ENCODE measurements at regions not wholly inside any gene's neighbourhood (a gene's known extent, or its start where the extent isn't known, plus 50 kb on each side); places are given as distances from the start of the nearest gene placed in this dataset.

- TF ChIP-seq ZNF687 (IDR thresholded peaks at IDR 0.05) (peak; percentile 76), YY1 (IDR thresholded peaks at IDR 0.05; ENCODE audit: low read depth, low read length) (no peak), ZBED1 (IDR thresholded peaks at IDR 0.05; ENCODE audit: borderline replicate concordance) (0 out of 2 replicates have a peak, but pooled peaks have one; percentile 42), CREM (IDR thresholded peaks at IDR 0.05; ENCODE audit: low read depth) (peak; percentile 46; the same call in 1 of the 2 replicates), GABPA (IDR thresholded peaks at IDR 0.05; ENCODE audit: low read depth) (0 out of 2 replicates have a peak, but pooled peaks have one; percentile 13), PAX5 (IDR thresholded peaks at IDR 0.05; ENCODE audit: borderline replicate concordance, low read depth, low read length) (no peak), CHD2 (IDR thresholded peaks at IDR 0.05; ENCODE audit: borderline replicate concordance, low read depth, low read length) (no peak), REST (IDR thresholded peaks at IDR 0.05; ENCODE audit: low read depth, low read length) (no peak), EGR1 (IDR thresholded peaks at IDR 0.05; ENCODE audit: borderline replicate concordance in 1 of 2, low read depth in 2 of 2, low read length in 2 of 2) (no peak), CEBPB (IDR thresholded peaks at IDR 0.05; ENCODE audit: borderline replicate concordance in 1 of 2, low read depth in 2 of 2, low read length in 2 of 2) (no peak), EED (IDR thresholded peaks at IDR 0.05; ENCODE audit: low read depth) (0 out of 2 replicates have a peak, but pooled peaks have one; percentile 39), JUNB (IDR thresholded peaks at IDR 0.05) (no peak), CEBPZ (IDR thresholded peaks at IDR 0.05; ENCODE audit: low read depth, low read length) (no peak), TCF3 (IDR thresholded peaks at IDR 0.05; ENCODE audit: borderline replicate concordance, insufficient read depth, low read depth, low read length) (no peak), LARP7 (IDR thresholded peaks at IDR 0.05) (no peak), MTA3 (IDR thresholded peaks at IDR 0.05; ENCODE audit: borderline replicate concordance, low read length) (no peak), ZNF384 (IDR thresholded peaks at IDR 0.05; ENCODE audit: borderline replicate concordance, low read depth, low read length) (no peak), FOXM1 (IDR thresholded peaks at IDR 0.05; ENCODE audit: low read depth, low read length) (peak; percentile 55; the same call in 1 of the 2 replicates), SREBF1 (IDR thresholded peaks at IDR 0.05; ENCODE audit: low read length) (no peak), FOXK2 (IDR thresholded peaks at IDR 0.05) (no peak), SMAD5 (IDR thresholded peaks at IDR 0.05; ENCODE audit: low read depth) (0 out of 2 replicates have a peak, but pooled peaks have one; percentile 46)
These were observed 50.1 kb upstream of the ACSL4 start (continued) for GRCh38 chrX:109782994-109783700.
